IMR-90 (cell line): ENCODE measurements at regions not wholly inside any gene's neighbourhood (a gene's known extent, or its start where the extent isn't known, plus 50 kb on each side); places are given as distances from the start of the nearest gene placed in this dataset.

ENCODE experiments used
- ATAC-seq: fragments of 200-7000 bp; cut with Tn5 transposase; 2 replicates; pipeline ENCODE4 v1.9.1; 2020; ENCODE audit warnings: low read depth, mild to moderate bottlenecking, moderate library complexity
- BruUV-seq: library from RNA; stranded (reverse); fragments of 400-500 nt; replicated peaks from 2 replicates; lab custom pipeline; 2021; lab: Mats Ljungman, UMichigan
- CTCF ChIA-PET: fragments of 300-600 bp; formaldehyde crosslinking; extraction: SDS; loops from one replicate; lab custom pipeline; 2021; ENCODE audit warnings: antibody characterized with exemption; lab: Yijun Ruan, JAX
- POLR2A ChIA-PET: fragments of 300-600 bp; sonication (Branson Sonifier 250); formaldehyde crosslinking; loops from one replicate; lab custom pipeline; 2022; ENCODE audit warnings: antibody characterized with exemption; ENCODE audit not compliant: unreplicated experiment; lab: Charles Lee
- DNase-seq: peaks from one replicate; pipeline ENCODE4 v3.0.0; 2013
- H2AFZ ChIP-seq: replicated peaks from 2 replicates; pipeline ENCODE3; 2013; ENCODE audit warnings: low read length, mild to moderate bottlenecking; ENCODE audit not compliant: poor library complexity
- H2AK5ac ChIP-seq: 2 replicates; pipeline ENCODE4 v1.6.1; 2013; ENCODE audit warnings: low read depth, low read length, inconsistent platforms
- H2AK9ac ChIP-seq: replicated peaks from 2 replicates; pipeline ENCODE3; 2013; ENCODE audit warnings: mild to moderate bottlenecking, low read depth, low read length, moderate library complexity; ENCODE audit not compliant: poor library complexity
- H2BK120ac ChIP-seq: 2 replicates; pipeline ENCODE4 v1.6.1; 2013; ENCODE audit warnings: low read depth, low read length, inconsistent platforms
- H2BK15ac ChIP-seq: 3 replicates; pipeline ENCODE4 v1.6.1; 2013; ENCODE audit warnings: low read depth, low read length, inconsistent platforms
- H2BK20ac ChIP-seq: 2 replicates; pipeline ENCODE4 v1.6.1; 2013; ENCODE audit warnings: low read depth, mild to moderate bottlenecking, inconsistent platforms, low read length, moderate library complexity
- H2BK5ac ChIP-seq: 2 replicates; pipeline ENCODE4 v1.6.1; 2013; ENCODE audit warnings: mild to moderate bottlenecking, low read depth, low read length, inconsistent platforms; ENCODE audit not compliant: poor library complexity, severe bottlenecking
- H3K14ac ChIP-seq: replicated peaks from 2 replicates; pipeline ENCODE4 v1.6.1; 2013; ENCODE audit warnings: low read depth, low read length, inconsistent platforms
- H3K18ac ChIP-seq: 2 replicates; pipeline ENCODE4 v1.6.1; 2013; ENCODE audit warnings: low read depth, low read length, control low read depth
- H3K23ac ChIP-seq: 2 replicates; pipeline ENCODE4 v1.6.1; 2013; ENCODE audit warnings: low read depth, low read length, inconsistent platforms
- H3K27ac ChIP-seq: 2 replicates; pipeline ENCODE4 v1.5.1; 2013; ENCODE audit warnings: mild to moderate bottlenecking, control low read depth, low read length; ENCODE audit not compliant: insufficient read depth
- H3K27me3 ChIP-seq: 2 replicates; pipeline ENCODE4 v1.6.1; 2013; ENCODE audit warnings: low read length; ENCODE audit not compliant: control insufficient read depth, insufficient read depth
- H3K36me3 ChIP-seq: 2 replicates; pipeline ENCODE4 v1.6.1; 2013; ENCODE audit warnings: low read length, mixed read lengths; ENCODE audit not compliant: control insufficient read depth, insufficient read depth
- H3K4ac ChIP-seq: 2 replicates; pipeline ENCODE4 v1.6.1; 2013; ENCODE audit warnings: low read depth, low read length, inconsistent platforms
- H3K4me1 ChIP-seq: 2 replicates; pipeline ENCODE4 v1.6.1; 2013; ENCODE audit warnings: low read length, mixed read lengths; ENCODE audit not compliant: control insufficient read depth, insufficient read depth
- H3K4me2 ChIP-seq: 2 replicates; pipeline ENCODE4 v1.6.1; 2013; ENCODE audit warnings: low read depth, mild to moderate bottlenecking, control low read depth, low read length, moderate library complexity
- H3K4me3 ChIP-seq: 2 replicates; pipeline ENCODE4 v1.5.1; 2013; ENCODE audit warnings: low read depth, mild to moderate bottlenecking, control low read depth, low read length, moderate library complexity; ENCODE audit not compliant: insufficient read depth
- H3K56ac ChIP-seq: 2 replicates; pipeline ENCODE4 v1.6.1; 2013; ENCODE audit warnings: low read length, inconsistent platforms; ENCODE audit not compliant: insufficient read depth; ENCODE audit errors: extremely low read depth
- H3K79me1 ChIP-seq, 2 experiments: 2 replicates each; pipeline ENCODE4 v1.6.1; 2013; ENCODE audit warnings: low read length in 2 of 2, inconsistent platforms in 1 of 2, low read depth in 1 of 2
- H3K9ac ChIP-seq: 2 replicates; pipeline ENCODE4 v1.6.1; 2013; ENCODE audit warnings: low read depth, low read length, control low read depth
- H3K9me1 ChIP-seq: 2 replicates; pipeline ENCODE4 v1.6.1; 2013; ENCODE audit warnings: low read length, inconsistent platforms; ENCODE audit not compliant: insufficient read depth
- H3K9me3 ChIP-seq: 2 replicates; pipeline ENCODE4 v1.6.1; 2013; ENCODE audit warnings: low read length; ENCODE audit not compliant: control insufficient read depth, insufficient read depth
- H4K20me1 ChIP-seq: 2 replicates; pipeline ENCODE4 v1.6.1; 2013; ENCODE audit warnings: low read length, inconsistent platforms; ENCODE audit not compliant: insufficient read depth
- H4K5ac ChIP-seq: 2 replicates; pipeline ENCODE4 v1.6.1; 2013; ENCODE audit warnings: mild to moderate bottlenecking, low read depth, low read length, control low read depth
- H4K8ac ChIP-seq, 2 experiments: 2 replicates each; pipeline ENCODE4 v1.6.1; 2013; ENCODE audit warnings: low read depth in 2 of 2, low read length in 2 of 2, control low read depth in 1 of 2, inconsistent platforms in 1 of 2
- H4K91ac ChIP-seq: 2 replicates; pipeline ENCODE4 v1.6.1; 2013; ENCODE audit warnings: low read depth, low read length, inconsistent platforms; ENCODE audit not compliant: insufficient read depth
- NFE2L2 ChIP-seq: fragments of 150-350 bp; IDR thresholded peaks from 2 replicates; pipeline ENCODE4 v1.6.1; 2016; ENCODE audit warnings: low read depth, mild to moderate bottlenecking, low read length
- WGBS, 2 experiments: methylation state at CpG; one replicate each; pipeline versions ENCODE4 v1.1.5 to v1.1.7; 2013; ENCODE audit warnings: missing lambda C conversion rate in 2 of 2; ENCODE audit not compliant: insufficient read length in 1 of 2; ENCODE audit errors: extremely low coverage in 2 of 2; 5-methylcytosine and 5-hydroxymethylcytosine counted together
- dilution Hi-C: fragments of 300-500 bp; cut with HindIII; formaldehyde crosslinking; loops from one replicate; pipeline ENCODE4 v1.14.3; 2018; ENCODE audit warnings: low sequenced_read_pairs; ENCODE audit not compliant: unreplicated experiment
- in situ Hi-C: fragments of 300-500 bp; cut with MboI; formaldehyde crosslinking; loops from 3 replicates; pipeline ENCODE4 v1.14.3; 2019; ENCODE audit warnings: low sequenced_read_pairs, inconsistent platforms, mixed read lengths
- intact Hi-C: fragments of 100-400 bp; cut with micrococcal nuclease; formaldehyde crosslinking; loops from 2 replicates; pipeline ENCODE4 v1.10.0; 2022
- TF ChIP-seq, protein P1 (sequence below): fragments of 150-350 bp; IDR thresholded peaks from 2 replicates; pipeline ENCODE4 v1.6.1; 2016; ENCODE audit warnings: low read depth, mild to moderate bottlenecking, low read length, moderate library complexity, borderline replicate concordance

DNA sequence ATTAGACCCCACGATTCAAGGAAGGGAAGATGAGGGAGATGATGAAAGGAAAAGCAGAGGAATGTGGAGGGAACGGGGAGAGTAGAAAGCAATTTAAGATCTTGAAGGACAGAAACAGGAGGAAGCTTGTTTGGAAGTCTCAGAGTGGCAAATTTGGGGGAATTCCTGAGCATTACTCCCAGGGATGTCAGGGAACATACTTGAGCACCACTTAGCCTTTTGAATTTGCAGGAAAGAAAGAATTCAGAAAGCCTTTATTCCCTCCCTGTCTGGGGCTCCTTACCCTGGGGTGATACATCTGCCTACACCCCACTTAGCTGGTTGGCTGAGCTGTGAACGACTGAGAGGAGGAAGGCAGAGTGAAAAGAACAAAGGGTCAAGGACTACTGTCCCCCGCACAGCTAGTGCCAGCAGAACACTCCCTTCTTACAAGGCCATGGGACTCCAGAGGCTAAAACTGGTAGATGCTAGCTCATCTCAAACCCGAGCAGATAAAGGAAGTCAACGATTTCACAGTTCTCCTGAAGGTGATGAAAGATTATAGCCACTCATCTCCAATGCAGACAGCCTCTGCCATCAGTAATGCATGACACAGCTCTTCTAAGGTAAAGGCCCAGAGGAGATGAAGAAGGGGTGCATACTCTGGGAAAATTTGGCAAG, 84.0 kb upstream of the AKIP1 start:
- peak overlapping the region; percentile 94 for H3K4ac ChIP-seq
- peak overlapping the region; percentile 99 for H2BK5ac ChIP-seq
- peak overlapping the region; percentile 54 for H2AFZ ChIP-seq
- peak overlapping the region; percentile 94 for H3K23ac ChIP-seq
- peak overlapping the region; percentile 76 for H3K56ac ChIP-seq
- H3K4me2 ChIP-seq = peak overlapping the region; percentile 84
- BruUV-seq = no TSS peak
- peak overlapping the region; percentile 92 for H3K18ac ChIP-seq
- intact Hi-C loops = loop anchor here (1.0 to 5.0 kb wide), 2 partner anchors 43 to 85 kb away; partner anchors contain the start of gene AKIP1
- no CpG with 5 or more reads among the region's 6 CpGs for WGBS, 2 experiments
- H3K27me3 ChIP-seq = no peaks in the 10 kb centered on the region
- H3K14ac ChIP-seq = peak overlapping the region; percentile 93
- H2AK9ac ChIP-seq = peak overlapping the region; percentile 59
- H4K91ac ChIP-seq = peak overlapping the region; percentile 95
- H2BK20ac ChIP-seq = peak overlapping the region; percentile 97
- peaks cover 31% of the 10 kb centered on the region for H3K36me3 ChIP-seq
- dilution Hi-C loops = no loop called here
- TF ChIP-seq, protein P1, sequence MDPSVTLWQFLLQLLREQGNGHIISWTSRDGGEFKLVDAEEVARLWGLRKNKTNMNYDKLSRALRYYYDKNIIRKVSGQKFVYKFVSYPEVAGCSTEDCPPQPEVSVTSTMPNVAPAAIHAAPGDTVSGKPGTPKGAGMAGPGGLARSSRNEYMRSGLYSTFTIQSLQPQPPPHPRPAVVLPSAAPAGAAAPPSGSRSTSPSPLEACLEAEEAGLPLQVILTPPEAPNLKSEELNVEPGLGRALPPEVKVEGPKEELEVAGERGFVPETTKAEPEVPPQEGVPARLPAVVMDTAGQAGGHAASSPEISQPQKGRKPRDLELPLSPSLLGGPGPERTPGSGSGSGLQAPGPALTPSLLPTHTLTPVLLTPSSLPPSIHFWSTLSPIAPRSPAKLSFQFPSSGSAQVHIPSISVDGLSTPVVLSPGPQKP = no peak
- TF ChIP-seq NFE2L2 = peak; percentile 23; the same call in 1 of the 2 replicates
- ChIA-PET CTCF (interaction anchor here (1.2 to 2.5 kb wide), 3 partner anchors 12 to 132 kb away, joined by 3 to 16 read pairs (median 3); no protein-coding TSS in a partner anchor), POLR2A (interaction anchor here (0.6 to 1.7 kb wide), 4 partner anchors 13 to 44 kb away, joined by 3 to 5 read pairs (median 4); a partner anchor contains a TSS)
- H3K4me1 ChIP-seq = peaks cover 22% of the 10 kb centered on the region
- H2BK120ac ChIP-seq = peak overlapping the region; percentile 97
- H3K9me1 ChIP-seq = peaks cover 38% of the 10 kb centered on the region
- H3K9me3 ChIP-seq = no peaks in the 10 kb centered on the region
- H3K79me1 ChIP-seq = peaks cover 24 to 66% of the 10 kb centered on the region in 2 experiments; a peak in 3 of 4 replicates
- H4K8ac ChIP-seq = peak overlapping the region; percentile 70 to 97
- peak overlapping the region; percentile 91 for H3K27ac ChIP-seq
- H4K20me1 ChIP-seq = peaks cover 6% of the 10 kb centered on the region; the same call in 1 of the 2 replicates
- H2AK5ac ChIP-seq = peak overlapping the region; percentile 95
- in situ Hi-C loops = no loop called here
- ATAC-seq (peak; percentile 1; the same call in 1 of the 2 replicates), DNase-seq (no peak)
- peak overlapping the region; percentile 87 for H2BK15ac ChIP-seq
- no peak overlapping the region for H3K4me3 ChIP-seq
- H4K5ac ChIP-seq = peak overlapping the region; percentile 97
- H3K9ac ChIP-seq = peak overlapping the region; percentile 24
